H54 (cell line): ENCODE measurements at regions not wholly inside any gene's neighbourhood (a gene's known extent, or its start where the extent isn't known, plus 50 kb on each side); places are given as distances from the start of the nearest gene placed in this dataset.

Experiments used
- DNase-seq: peaks from one replicate; pipeline ENCODE4 v3.0.0; 2011; ENCODE audit warnings: low spot score, mixed read lengths; ENCODE audit not compliant: insufficient read length
- FAIRE-seq: peaks from 3 replicates; lab custom pipeline; 2011; peaks lifted over from hg19 to GRCh38; lab: Jason Lieb, UNC
- POLR2A ChIP-seq: IDR thresholded peaks from 2 replicates; pipeline ENCODE4 v1.6.1; 2011; ENCODE audit warnings: low read depth, mild to moderate bottlenecking, low read length

- DNase-seq (no peak), FAIRE-seq (no peak)
- TF ChIP-seq POLR2A, result no peak
These were observed 354.0 kb upstream of the ROBO2 start for GRCh38 chr3:76685858-76686257.

GRCh38 chr3:76687019-76687418 lies 352.9 kb upstream of the ROBO2 start:
- FAIRE-seq (no peak), DNase-seq (no peak)
- TF ChIP-seq POLR2A, result no peak

- TF ChIP-seq POLR2A, result no peak
- FAIRE-seq (no peak), DNase-seq (no peak)
These were observed 345.8 kb upstream of the ROBO2 start for GRCh38 chr3:76694063-76694462.

GRCh38 chr3:76698136-76698706 lies 341.7 kb upstream of the ROBO2 start:
- TF ChIP-seq POLR2A, result no peak
- DNase-seq (no peak), FAIRE-seq (no peak)

GRCh38 chr3:76699846-76700245 lies 340.1 kb upstream of the ROBO2 start:
- no peak for DNase-seq
- no peak for TF ChIP-seq POLR2A
- FAIRE-seq, result no peak

- FAIRE-seq, result no peak
- DNase-seq, result no peak
- no peak for TF ChIP-seq POLR2A
These were observed 339.6 kb upstream of the ROBO2 start for GRCh38 chr3:76700323-76700722.

GRCh38 chr3:76702676-76703075 lies 337.2 kb upstream of the ROBO2 start:
- FAIRE-seq, result no peak

GRCh38 chr3:76715426-76715825 lies 324.5 kb upstream of the ROBO2 start:
- DNase-seq (no peak), FAIRE-seq (no peak)
- TF ChIP-seq POLR2A, result no peak

More at GRCh38 chr3:76702676-76703075, 337.2 kb upstream of the ROBO2 start:
- DNase-seq, result no peak
- TF ChIP-seq POLR2A, result no peak

GRCh38 chr3:76723366-76723765 lies 316.5 kb upstream of the ROBO2 start:
- no peak for TF ChIP-seq POLR2A
- FAIRE-seq, result no peak
- no peak for DNase-seq

- DNase-seq, result no peak
- no peak for TF ChIP-seq POLR2A
- FAIRE-seq, result no peak
These were observed 315.8 kb upstream of the ROBO2 start for GRCh38 chr3:76724075-76724474.

GRCh38 chr3:76724706-76725105 lies 315.2 kb upstream of the ROBO2 start:
- FAIRE-seq (no peak), DNase-seq (no peak)
- no peak for TF ChIP-seq POLR2A

- DNase-seq (no peak), FAIRE-seq (no peak)
- TF ChIP-seq POLR2A, result no peak
These were observed 313.9 kb upstream of the ROBO2 start for GRCh38 chr3:76726034-76726433.

- FAIRE-seq (no peak), DNase-seq (no peak)
- TF ChIP-seq POLR2A, result no peak
These were observed 311.5 kb upstream of the ROBO2 start for GRCh38 chr3:76728426-76728825.

GRCh38 chr3:76731471-76731870 lies 308.4 kb upstream of the ROBO2 start:
- FAIRE-seq (no peak), DNase-seq (no peak)
- TF ChIP-seq POLR2A, result no peak

GRCh38 chr3:76733073-76733759 lies 306.7 kb upstream of the ROBO2 start:
- TF ChIP-seq POLR2A, result no peak
- no peak for DNase-seq

More at GRCh38 chr3:76733073-76733759, 306.7 kb upstream of the ROBO2 start:
- no peak for FAIRE-seq
